ENCODE measurements at regions not wholly inside any gene's neighbourhood (a gene's known extent, or its start where the extent isn't known, plus 50 kb on each side); places are given as distances from the start of the nearest gene placed in this dataset.

- intact Hi-C loops (cut with micrococcal nuclease) = no loop called here
- no peak overlapping the region for H3K27ac ChIP-seq (replicated peaks)
These were observed 176.2 kb downstream of the PTEN start for GRCh38 chr10:88039496-88040200.

GRCh38 chr10:88041243-88042159, 178.1 kb downstream of the PTEN start:
- Histone ChIP-seq H3K36me3 (no peaks in the 10 kb centered on the region), H3K4me1 (peaks cover 28% of the 10 kb centered on the region), H3K27ac (replicated peaks) (peak overlapping the region; percentile 64), H3K4me3 (no peak overlapping the region), H3K27me3 (ENCODE audit: low read depth) (no peaks in the 10 kb centered on the region), H3K9me3 (replicated peaks) (no peaks in the 10 kb centered on the region)
- TF ChIP-seq CTCF (IDR thresholded peaks at IDR 0.05; ENCODE audit: borderline replicate concordance) = no peak
- intact Hi-C loops (cut with micrococcal nuclease) = no loop called here
- no peak for DNase-seq

More at GRCh38 chr10:88039496-88040200, 176.2 kb downstream of the PTEN start:
- no peak for TF ChIP-seq CTCF (IDR thresholded peaks at IDR 0.05; ENCODE audit: borderline replicate concordance)
- Histone ChIP-seq H3K36me3 (no peaks in the 10 kb centered on the region), H3K9me3 (replicated peaks) (no peaks in the 10 kb centered on the region), H3K4me3 (no peak overlapping the region), H3K4me1 (peaks cover 24% of the 10 kb centered on the region), H3K27me3 (ENCODE audit: low read depth) (no peaks in the 10 kb centered on the region)
- DNase-seq = no peak

- no peak for DNase-seq
- H3K4me3 ChIP-seq = peak overlapping the region; percentile 25
- intact Hi-C loops (cut with micrococcal nuclease) = no loop called here
- no peaks in the 10 kb centered on the region for H3K9me3 ChIP-seq (replicated peaks)
- H3K36me3 ChIP-seq = no peaks in the 10 kb centered on the region
- H3K27ac ChIP-seq (replicated peaks) = peak overlapping the region; percentile 64
- TF ChIP-seq CTCF (IDR thresholded peaks at IDR 0.05; ENCODE audit: borderline replicate concordance) = no peak
- H3K4me1 ChIP-seq = peaks cover 33% of the 10 kb centered on the region
- no peaks in the 10 kb centered on the region for H3K27me3 ChIP-seq (ENCODE audit: low read depth)
These were observed 179.0 kb downstream of the PTEN start for GRCh38 chr10:88042160-88043100.

- no peak for DNase-seq
- H3K4me3 ChIP-seq = no peak overlapping the region
- TF ChIP-seq CTCF (IDR thresholded peaks at IDR 0.05; ENCODE audit: borderline replicate concordance) = no peak
- peak overlapping the region; percentile 72 for H3K27ac ChIP-seq (replicated peaks)
- no peaks in the 10 kb centered on the region for H3K27me3 ChIP-seq (ENCODE audit: low read depth)
- intact Hi-C loops (cut with micrococcal nuclease) = no loop called here
- peaks cover 33% of the 10 kb centered on the region for H3K4me1 ChIP-seq
- H3K36me3 ChIP-seq = no peaks in the 10 kb centered on the region
- no peaks in the 10 kb centered on the region for H3K9me3 ChIP-seq (replicated peaks)
These were observed 181.7 kb downstream of the PTEN start for GRCh38 chr10:88045096-88045495.
